ENCODE measurements at regions not wholly inside any gene's neighbourhood (a gene's known extent, or its start where the extent isn't known, plus 50 kb on each side); places are given as distances from the start of the nearest gene placed in this dataset.

DNA sequence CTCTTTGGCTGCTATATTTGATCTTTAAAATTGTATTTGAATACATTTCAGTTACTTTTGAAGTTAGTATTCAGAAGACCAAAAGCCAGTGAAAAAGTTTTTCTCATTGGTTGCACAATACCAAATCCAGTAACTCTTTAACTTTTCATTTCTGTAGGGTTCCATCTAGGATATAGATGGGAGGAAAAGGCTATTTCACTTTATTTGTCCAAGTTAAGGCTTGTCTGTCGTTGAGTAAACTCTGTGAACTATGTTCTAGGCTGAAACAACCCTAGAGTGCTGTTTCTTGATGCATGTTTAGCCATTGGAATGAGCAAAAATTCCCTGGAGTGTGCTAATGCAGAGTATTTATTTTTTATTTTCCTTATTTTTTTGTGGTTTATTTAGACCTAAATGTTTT, 834.7 kb upstream of the KCND2 start:
- H3F3A ChIP-seq (ENCODE audit: low read depth): no peaks in the 10 kb centered on the region
- no peaks in the 10 kb centered on the region for H3K4me1 ChIP-seq (ENCODE audit: insufficient read depth, low read length, poor library complexity, severe bottlenecking)
- no peaks in the 10 kb centered on the region for H4K20me1 ChIP-seq (ENCODE audit: insufficient read depth, low read length, poor library complexity, severe bottlenecking)
- no peak overlapping the region for H2AFZ ChIP-seq (ENCODE audit: low read length)
- H3K9me2 ChIP-seq (replicated peaks; ENCODE audit: low read depth, low read length): no peaks in the 10 kb centered on the region
- H3K9ac ChIP-seq (ENCODE audit: low read depth, low read length, poor library complexity, severe bottlenecking): no peak overlapping the region
- TF ChIP-seq EZH2phosphoT487 (IDR thresholded peaks at IDR 0.05; ENCODE audit: borderline replicate concordance): no peak
- TF ChIP-seq, protein P1, sequence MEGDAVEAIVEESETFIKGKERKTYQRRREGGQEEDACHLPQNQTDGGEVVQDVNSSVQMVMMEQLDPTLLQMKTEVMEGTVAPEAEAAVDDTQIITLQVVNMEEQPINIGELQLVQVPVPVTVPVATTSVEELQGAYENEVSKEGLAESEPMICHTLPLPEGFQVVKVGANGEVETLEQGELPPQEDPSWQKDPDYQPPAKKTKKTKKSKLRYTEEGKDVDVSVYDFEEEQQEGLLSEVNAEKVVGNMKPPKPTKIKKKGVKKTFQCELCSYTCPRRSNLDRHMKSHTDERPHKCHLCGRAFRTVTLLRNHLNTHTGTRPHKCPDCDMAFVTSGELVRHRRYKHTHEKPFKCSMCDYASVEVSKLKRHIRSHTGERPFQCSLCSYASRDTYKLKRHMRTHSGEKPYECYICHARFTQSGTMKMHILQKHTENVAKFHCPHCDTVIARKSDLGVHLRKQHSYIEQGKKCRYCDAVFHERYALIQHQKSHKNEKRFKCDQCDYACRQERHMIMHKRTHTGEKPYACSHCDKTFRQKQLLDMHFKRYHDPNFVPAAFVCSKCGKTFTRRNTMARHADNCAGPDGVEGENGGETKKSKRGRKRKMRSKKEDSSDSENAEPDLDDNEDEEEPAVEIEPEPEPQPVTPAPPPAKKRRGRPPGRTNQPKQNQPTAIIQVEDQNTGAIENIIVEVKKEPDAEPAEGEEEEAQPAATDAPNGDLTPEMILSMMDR (conservative IDR thresholded peaks at IDR 0.05; ENCODE audit: low read length): no peak
- no peaks in the 10 kb centered on the region for H3K79me2 ChIP-seq (ENCODE audit: insufficient read depth, low read length)
- no peaks in the 10 kb centered on the region for H3K36me3 ChIP-seq (ENCODE audit: insufficient read depth, low read length)
- no peak overlapping the region for H3K4me2 ChIP-seq (ENCODE audit: low read depth, low read length, poor library complexity, severe bottlenecking)
- H3K9me3 ChIP-seq (ENCODE audit: insufficient read depth, low read depth, low read length): no peaks in the 10 kb centered on the region
- no peaks in the 10 kb centered on the region for H3K27me3 ChIP-seq (ENCODE audit: insufficient read depth, low read length, poor library complexity, severe bottlenecking)
- no peak overlapping the region for H3K4me3 ChIP-seq (ENCODE audit: low read length, poor library complexity, severe bottlenecking)

DNA sequence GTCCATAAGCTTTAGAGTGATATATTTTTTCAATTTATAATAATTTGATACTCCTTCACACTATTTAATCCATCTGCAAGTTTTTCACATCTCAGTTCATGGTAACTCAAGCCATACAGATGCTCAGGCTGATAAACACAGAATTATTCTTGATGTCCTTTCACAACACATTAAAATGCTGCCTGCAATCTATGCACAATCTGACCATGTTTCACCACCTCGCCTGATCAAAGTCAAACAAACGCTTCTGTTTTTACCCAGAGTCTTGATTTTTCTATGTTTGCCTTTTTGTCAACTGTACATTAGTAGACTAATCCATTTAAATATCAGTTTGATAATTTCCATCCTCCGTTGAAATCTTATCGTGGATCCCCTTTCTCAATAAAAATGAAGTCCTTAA, 833.8 kb upstream of the KCND2 start:
- Histone ChIP-seq H3K4me1 (ENCODE audit: insufficient read depth, low read length, poor library complexity, severe bottlenecking) (no peaks in the 10 kb centered on the region), H3K4me2 (ENCODE audit: low read depth, low read length, poor library complexity, severe bottlenecking) (no peak overlapping the region), H3K9ac (ENCODE audit: low read depth, low read length, poor library complexity, severe bottlenecking) (no peak overlapping the region), H3K4me3 (ENCODE audit: low read length, poor library complexity, severe bottlenecking) (no peak overlapping the region), H3K27me3 (ENCODE audit: insufficient read depth, low read length, poor library complexity, severe bottlenecking) (no peaks in the 10 kb centered on the region), H3K9me3 (ENCODE audit: insufficient read depth, low read depth, low read length) (no peaks in the 10 kb centered on the region), H3K79me2 (ENCODE audit: insufficient read depth, low read length) (no peaks in the 10 kb centered on the region), H3K36me3 (ENCODE audit: insufficient read depth, low read length) (no peaks in the 10 kb centered on the region), H3F3A (ENCODE audit: low read depth) (no peaks in the 10 kb centered on the region), H3K9me2 (replicated peaks; ENCODE audit: low read depth, low read length) (no peaks in the 10 kb centered on the region), H2AFZ (ENCODE audit: low read length) (no peak overlapping the region), H4K20me1 (ENCODE audit: insufficient read depth, low read length, poor library complexity, severe bottlenecking) (no peaks in the 10 kb centered on the region)
- TF ChIP-seq EZH2phosphoT487 (IDR thresholded peaks at IDR 0.05; ENCODE audit: borderline replicate concordance): no peak
- TF ChIP-seq, protein P1 (conservative IDR thresholded peaks at IDR 0.05; ENCODE audit: low read length): no peak

DNA sequence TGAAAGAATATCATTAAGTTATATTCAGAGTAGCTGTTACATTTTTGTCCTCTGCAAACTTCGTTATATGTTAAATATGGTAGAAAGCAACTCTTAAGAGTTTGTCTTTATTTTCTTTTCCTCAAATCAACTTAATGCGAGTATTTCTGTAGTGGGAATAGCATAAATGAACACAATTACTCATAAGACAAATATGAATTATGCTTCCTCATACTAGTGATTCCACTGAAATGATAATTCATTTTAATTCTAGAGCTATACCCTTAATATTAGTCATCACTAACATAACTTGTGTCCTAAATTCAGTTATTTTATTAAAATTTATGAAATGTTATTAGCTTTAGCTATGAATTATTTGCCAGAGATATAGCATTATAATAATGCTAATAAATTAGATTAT, 820.6 kb upstream of the KCND2 start:
- Histone ChIP-seq H3K79me2 (ENCODE audit: insufficient read depth, low read length) (no peaks in the 10 kb centered on the region), H3K4me2 (ENCODE audit: low read depth, low read length, poor library complexity, severe bottlenecking) (no peak overlapping the region), H3K9me3 (ENCODE audit: insufficient read depth, low read depth, low read length) (no peaks in the 10 kb centered on the region), H3K9me2 (replicated peaks; ENCODE audit: low read depth, low read length) (no peaks in the 10 kb centered on the region), H3K27me3 (ENCODE audit: insufficient read depth, low read length, poor library complexity, severe bottlenecking) (no peaks in the 10 kb centered on the region), H3K36me3 (ENCODE audit: insufficient read depth, low read length) (no peaks in the 10 kb centered on the region), H3K9ac (ENCODE audit: low read depth, low read length, poor library complexity, severe bottlenecking) (no peak overlapping the region), H3K4me3 (ENCODE audit: low read length, poor library complexity, severe bottlenecking) (no peak overlapping the region), H3K4me1 (ENCODE audit: insufficient read depth, low read length, poor library complexity, severe bottlenecking) (no peaks in the 10 kb centered on the region), H2AFZ (ENCODE audit: low read length) (no peak overlapping the region), H3F3A (ENCODE audit: low read depth) (no peaks in the 10 kb centered on the region), H4K20me1 (ENCODE audit: insufficient read depth, low read length, poor library complexity, severe bottlenecking) (no peaks in the 10 kb centered on the region)
- TF ChIP-seq EZH2phosphoT487 (IDR thresholded peaks at IDR 0.05; ENCODE audit: borderline replicate concordance): no peak
- TF ChIP-seq, protein P1 (conservative IDR thresholded peaks at IDR 0.05; ENCODE audit: low read length): no peak

Data from Loucy (cell line).